Bone marrow (tissue), 2 donors: ENCODE measurements at regions not wholly inside any gene's neighbourhood (a gene's known extent, or its start where the extent isn't known, plus 50 kb on each side); places are given as distances from the start of the nearest gene placed in this dataset.
"Not testable (repeated sequence)": the region's sequence is repeated elsewhere in the genome, so short reads cannot be mapped to it uniquely, and the experiment has no call there.

Experiments
- DNase-seq, 2 donors: peaks; one replicate each; lab custom pipeline; 2025; lab: John Stamatoyannopoulos, UW

- not testable (repeated sequence) for DNase-seq
Measured at GRCh38 chr2:166641516-166641915, 147.5 kb upstream of the SCN7A start.

GRCh38 chr2:166637051-166637450 is 143.0 kb upstream of the SCN7A start:
- no peak for DNase-seq

GRCh38 chr2:166634706-166635105 is 140.7 kb upstream of the SCN7A start:
- DNase-seq: no peak

GRCh38 chr2:166632616-166633015 is 138.6 kb upstream of the SCN7A start:
- no peak for DNase-seq

GRCh38 chr2:166628478-166629136 is 134.6 kb upstream of the SCN7A start:
- DNase-seq: no peak

- DNase-seq: no peak
Measured at GRCh38 chr2:166627893-166628292, 133.8 kb upstream of the SCN7A start.

GRCh38 chr2:166625670-166626069 is 131.6 kb upstream of the SCN7A start:
- DNase-seq: no peak

- no peak for DNase-seq
Measured at GRCh38 chr2:166614503-166614902, 120.5 kb upstream of the SCN7A start.

- DNase-seq: no peak
Measured at GRCh38 chr2:166614029-166614428, 120.0 kb upstream of the SCN7A start.

- no peak for DNase-seq
Measured at GRCh38 chr2:166613226-166613625, 119.2 kb upstream of the SCN7A start.

- DNase-seq: no peak
Measured at GRCh38 chr2:166612214-166612613, 118.2 kb upstream of the SCN7A start.

GRCh38 chr2:166610913-166611305 is 116.9 kb upstream of the SCN7A start:
- no peak for DNase-seq

- DNase-seq: no peak
Measured at GRCh38 chr2:166610180-166610912, 116.3 kb upstream of the SCN7A start.

- DNase-seq: no peak
Measured at GRCh38 chr2:166609183-166609959, 115.3 kb upstream of the SCN7A start.

GRCh38 chr2:166607880-166608279 is 113.8 kb upstream of the SCN7A start:
- no peak for DNase-seq

- no peak for DNase-seq
Measured at GRCh38 chr2:166593403-166593802, 99.4 kb upstream of the SCN7A start.

GRCh38 chr2:166592750-166593149 is 98.7 kb upstream of the SCN7A start:
- no peak for DNase-seq

GRCh38 chr2:166591226-166591625 is 97.2 kb upstream of the SCN7A start:
- DNase-seq: no peak

- no peak for DNase-seq
Measured at GRCh38 chr2:166573391-166573790, 79.3 kb upstream of the SCN7A start.

- no peak for DNase-seq
Measured at GRCh38 chr2:166572937-166573336, 78.9 kb upstream of the SCN7A start.

GRCh38 chr2:166568409-166568808 is 74.4 kb upstream of the SCN7A start:
- no peak for DNase-seq

GRCh38 chr2:166565501-166565900 is 71.5 kb upstream of the SCN7A start:
- DNase-seq: no peak

- DNase-seq: no peak
Measured at GRCh38 chr2:166563894-166564293, 69.8 kb upstream of the SCN7A start.
